ENCODE measurements at regions not wholly inside any gene's neighbourhood (a gene's known extent, or its start where the extent isn't known, plus 50 kb on each side); places are given as distances from the start of the nearest gene placed in this dataset.

- H3K27ac Mint-ChIP-seq (ENCODE audit: unreplicated experiment): no peak overlapping the region
- H3K4me3 Mint-ChIP-seq (ENCODE audit: unreplicated experiment): no peak overlapping the region
- no peaks in the 10 kb centered on the region for H3K36me3 Mint-ChIP-seq (ENCODE audit: unreplicated experiment)
- DNase-seq (ENCODE audit: extremely low spot score, unreplicated experiment): no peak
- H3K9me3 Mint-ChIP-seq (ENCODE audit: unreplicated experiment): peaks cover 6% of the 10 kb centered on the region
- peaks cover 8% of the 10 kb centered on the region for H3K27me3 Mint-ChIP-seq (ENCODE audit: unreplicated experiment)
- TF ChIP-seq CTCF (IDR thresholded peaks at IDR 0.05): no peak
- H3K4me1 Mint-ChIP-seq (ENCODE audit: unreplicated experiment): peaks cover 4% of the 10 kb centered on the region
Measured at GRCh38 chr10:83427101-83427500, 712.2 kb upstream of the GHITM start.

GRCh38 chr10:83432261-83433045, 706.9 kb upstream of the GHITM start:
- Mint-ChIP-seq H3K9me3 (ENCODE audit: unreplicated experiment) (peaks cover 6% of the 10 kb centered on the region), H3K36me3 (ENCODE audit: unreplicated experiment) (no peaks in the 10 kb centered on the region), H3K27ac (ENCODE audit: unreplicated experiment) (no peak overlapping the region), H3K27me3 (ENCODE audit: unreplicated experiment) (no peaks in the 10 kb centered on the region), H3K4me1 (ENCODE audit: unreplicated experiment) (no peaks in the 10 kb centered on the region), H3K4me3 (ENCODE audit: unreplicated experiment) (no peak overlapping the region)
- TF ChIP-seq CTCF (IDR thresholded peaks at IDR 0.05): no peak
- no peak for DNase-seq (ENCODE audit: extremely low spot score, unreplicated experiment)

- Mint-ChIP-seq H3K27me3 (ENCODE audit: unreplicated experiment) (no peaks in the 10 kb centered on the region), H3K9me3 (ENCODE audit: unreplicated experiment) (no peaks in the 10 kb centered on the region), H3K4me3 (ENCODE audit: unreplicated experiment) (no peak overlapping the region), H3K27ac (ENCODE audit: unreplicated experiment) (no peak overlapping the region), H3K4me1 (ENCODE audit: unreplicated experiment) (no peaks in the 10 kb centered on the region), H3K36me3 (ENCODE audit: unreplicated experiment) (no peaks in the 10 kb centered on the region)
- no peak for TF ChIP-seq CTCF (IDR thresholded peaks at IDR 0.05)
- no peak for DNase-seq (ENCODE audit: extremely low spot score, unreplicated experiment)
Measured at GRCh38 chr10:83433705-83434104, 705.6 kb upstream of the GHITM start.

GRCh38 chr10:83448013-83448412, 691.3 kb upstream of the GHITM start:
- H3K4me3 Mint-ChIP-seq (ENCODE audit: unreplicated experiment): no peak overlapping the region
- no peaks in the 10 kb centered on the region for H3K9me3 Mint-ChIP-seq (ENCODE audit: unreplicated experiment)
- H3K4me1 Mint-ChIP-seq (ENCODE audit: unreplicated experiment): no peaks in the 10 kb centered on the region
- no peaks in the 10 kb centered on the region for H3K36me3 Mint-ChIP-seq (ENCODE audit: unreplicated experiment)
- no peaks in the 10 kb centered on the region for H3K27me3 Mint-ChIP-seq (ENCODE audit: unreplicated experiment)
- TF ChIP-seq CTCF (IDR thresholded peaks at IDR 0.05): no peak
- no peak overlapping the region for H3K27ac Mint-ChIP-seq (ENCODE audit: unreplicated experiment)
- no peak for DNase-seq (ENCODE audit: extremely low spot score, unreplicated experiment)

GRCh38 chr10:83458611-83459010, 680.7 kb upstream of the GHITM start:
- DNase-seq (ENCODE audit: extremely low spot score, unreplicated experiment): no peak
- no peaks in the 10 kb centered on the region for H3K4me1 Mint-ChIP-seq (ENCODE audit: unreplicated experiment)
- H3K27me3 Mint-ChIP-seq (ENCODE audit: unreplicated experiment): no peaks in the 10 kb centered on the region
- H3K27ac Mint-ChIP-seq (ENCODE audit: unreplicated experiment): no peak overlapping the region
- TF ChIP-seq CTCF (IDR thresholded peaks at IDR 0.05): no peak
- H3K36me3 Mint-ChIP-seq (ENCODE audit: unreplicated experiment): no peaks in the 10 kb centered on the region
- no peaks in the 10 kb centered on the region for H3K9me3 Mint-ChIP-seq (ENCODE audit: unreplicated experiment)
- H3K4me3 Mint-ChIP-seq (ENCODE audit: unreplicated experiment): no peak overlapping the region

All from osteocyte (in vitro differentiated cells).